ENCODE measurements at regions not wholly inside any gene's neighbourhood (a gene's known extent, or its start where the extent isn't known, plus 50 kb on each side); places are given as distances from the start of the nearest gene placed in this dataset.
"Not testable (repeated sequence)": the region's sequence is repeated elsewhere in the genome, so short reads cannot be mapped to it uniquely, and the experiment has no call there.

GRCh38 chr20:19048995-19049501, 163.4 kb upstream of the SLC24A3 start:
- ATAC-seq (replicated peaks), result no peak
- Mint-ChIP-seq H3K4me1 (no peaks in the 10 kb centered on the region), H3K27me3 (peaks cover 7% of the 10 kb centered on the region), H3K36me3 (ENCODE audit: low read depth) (no peaks in the 10 kb centered on the region), H3K4me3 (no peak overlapping the region), H3K27ac (no peak overlapping the region), H3K9me3 (no peaks in the 10 kb centered on the region)

- H3K36me3 Mint-ChIP-seq (ENCODE audit: low read depth), result no peaks in the 10 kb centered on the region
- no peaks in the 10 kb centered on the region for H3K9me3 Mint-ChIP-seq
- H3K27ac Mint-ChIP-seq, result no peak overlapping the region
- H3K4me3 Mint-ChIP-seq, result no peak overlapping the region
- H3K27me3 Mint-ChIP-seq, result peaks cover 7% of the 10 kb centered on the region
- ATAC-seq (replicated peaks), result no peak
- H3K4me1 Mint-ChIP-seq, result no peaks in the 10 kb centered on the region
These were observed 162.9 kb upstream of the SLC24A3 start for GRCh38 chr20:19049514-19049913.

DNA sequence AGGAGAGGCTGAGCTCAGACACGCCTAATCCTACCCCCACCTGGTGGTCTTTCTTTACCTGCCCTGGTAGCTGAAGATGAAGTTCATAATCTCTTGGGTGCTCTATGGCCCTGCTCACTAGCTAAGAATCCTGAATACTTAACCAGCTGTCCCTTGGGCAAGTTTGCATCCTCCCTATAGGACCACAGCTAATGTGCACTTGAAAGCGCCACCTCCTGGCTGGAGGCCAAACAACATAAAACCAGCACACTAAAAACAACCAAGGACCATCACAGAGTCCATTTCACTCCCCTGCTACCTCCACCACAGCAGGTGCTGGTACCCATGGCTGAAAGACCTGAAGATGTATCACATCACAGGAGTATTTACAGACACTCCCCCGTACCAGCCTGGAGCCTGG, 155.5 kb upstream of the SLC24A3 start:
- Mint-ChIP-seq H3K27me3 (peaks cover 6% of the 10 kb centered on the region), H3K36me3 (ENCODE audit: low read depth) (no peaks in the 10 kb centered on the region), H3K4me1 (no peaks in the 10 kb centered on the region), H3K4me3 (no peak overlapping the region), H3K27ac (no peak overlapping the region), H3K9me3 (peaks cover 3% of the 10 kb centered on the region)
- ATAC-seq (replicated peaks), result no peak

GRCh38 chr20:19064788-19065187, 147.7 kb upstream of the SLC24A3 start:
- H3K9me3 Mint-ChIP-seq; H3K27me3 Mint-ChIP-seq; H3K36me3 Mint-ChIP-seq (ENCODE audit: low read depth); H3K4me1 Mint-ChIP-seq; H3K4me3 Mint-ChIP-seq; H3K27ac Mint-ChIP-seq; ATAC-seq (replicated peaks): not testable (repeated sequence)

- no peak for ATAC-seq (replicated peaks)
- no peaks in the 10 kb centered on the region for H3K36me3 Mint-ChIP-seq (ENCODE audit: low read depth)
- no peaks in the 10 kb centered on the region for H3K4me1 Mint-ChIP-seq
- peaks cover 5% of the 10 kb centered on the region for H3K9me3 Mint-ChIP-seq
- H3K4me3 Mint-ChIP-seq, result no peak overlapping the region
- H3K27me3 Mint-ChIP-seq, result peaks cover 4% of the 10 kb centered on the region
- no peak overlapping the region for H3K27ac Mint-ChIP-seq
These were observed 144.5 kb upstream of the SLC24A3 start for GRCh38 chr20:19067986-19068385.

DNA sequence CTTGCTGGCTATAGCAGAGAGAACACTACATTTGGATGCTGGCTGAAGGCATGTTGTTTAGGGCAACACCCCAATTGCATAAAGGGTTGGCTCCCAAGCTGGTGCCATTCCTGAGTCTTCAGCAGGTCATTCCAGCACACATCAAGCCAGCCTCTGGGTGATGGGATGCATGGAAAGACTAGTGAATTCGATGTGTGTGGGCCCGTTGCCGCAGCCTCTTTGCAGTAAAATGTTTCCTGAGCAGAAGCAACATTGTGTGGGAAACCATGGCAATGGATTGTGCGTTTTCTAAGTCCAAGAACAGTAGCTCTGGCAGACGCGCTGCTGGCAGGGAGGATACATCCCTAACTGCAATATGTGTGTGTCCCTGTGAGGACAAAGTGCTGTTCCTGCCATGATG, 142.4 kb upstream of the SLC24A3 start:
- H3K36me3 Mint-ChIP-seq (ENCODE audit: low read depth), result no peaks in the 10 kb centered on the region
- H3K9me3 Mint-ChIP-seq, result peaks cover 5% of the 10 kb centered on the region
- peaks cover 4% of the 10 kb centered on the region for H3K27me3 Mint-ChIP-seq
- H3K27ac Mint-ChIP-seq, result no peak overlapping the region
- no peak for ATAC-seq (replicated peaks)
- no peak overlapping the region for H3K4me3 Mint-ChIP-seq
- no peaks in the 10 kb centered on the region for H3K4me1 Mint-ChIP-seq

GRCh38 chr20:19070681-19071445, 141.6 kb upstream of the SLC24A3 start:
- Mint-ChIP-seq H3K36me3 (ENCODE audit: low read depth) (no peaks in the 10 kb centered on the region), H3K27me3 (peaks cover 4% of the 10 kb centered on the region), H3K9me3 (peaks cover 5% of the 10 kb centered on the region), H3K4me1 (no peaks in the 10 kb centered on the region), H3K4me3 (no peak overlapping the region), H3K27ac (no peak overlapping the region)
- no peak for ATAC-seq (replicated peaks)

GRCh38 chr20:19071446-19071725, 141.1 kb upstream of the SLC24A3 start:
- Mint-ChIP-seq H3K27ac (no peak overlapping the region), H3K4me3 (no peak overlapping the region), H3K27me3 (peaks cover 4% of the 10 kb centered on the region), H3K9me3 (peaks cover 5% of the 10 kb centered on the region), H3K4me1 (no peaks in the 10 kb centered on the region), H3K36me3 (ENCODE audit: low read depth) (no peaks in the 10 kb centered on the region)
- no peak for ATAC-seq (replicated peaks)

DNA sequence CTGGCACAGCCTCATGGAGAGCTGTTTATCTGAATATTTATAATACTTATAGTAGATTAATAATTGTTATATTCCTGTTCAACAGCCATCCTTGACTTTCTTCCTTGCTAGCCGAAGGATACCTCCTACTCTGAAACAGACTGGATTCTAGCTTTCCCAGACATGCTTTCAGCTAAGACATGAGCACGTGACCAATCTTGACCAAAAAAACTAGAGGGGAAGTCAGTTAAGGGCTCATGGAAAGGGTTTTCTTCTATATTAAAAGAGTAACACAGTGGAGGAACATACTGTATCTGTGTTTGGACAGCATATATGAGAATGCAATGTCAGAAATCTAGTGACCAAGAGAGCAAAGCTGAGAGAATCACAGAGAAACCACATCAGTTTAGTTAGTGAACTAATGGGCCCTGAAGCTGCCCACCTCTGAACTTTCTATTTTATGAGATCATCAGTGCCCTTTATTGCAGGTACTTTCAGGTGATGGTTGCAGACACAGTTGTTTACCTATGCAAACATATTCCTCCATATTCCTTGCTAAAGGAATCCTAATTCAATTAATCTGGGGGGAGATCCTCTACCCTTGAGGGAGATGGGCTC, 140.4 kb upstream of the SLC24A3 start:
- Mint-ChIP-seq H3K4me3 (no peak overlapping the region), H3K4me1 (no peaks in the 10 kb centered on the region), H3K27ac (no peak overlapping the region), H3K9me3 (peaks cover 5% of the 10 kb centered on the region), H3K36me3 (ENCODE audit: low read depth) (no peaks in the 10 kb centered on the region), H3K27me3 (peaks cover 4% of the 10 kb centered on the region)
- ATAC-seq (replicated peaks), result no peak

- Mint-ChIP-seq H3K9me3 (peaks cover 5% of the 10 kb centered on the region), H3K4me3 (no peak overlapping the region)
These were observed 139.5 kb upstream of the SLC24A3 start for GRCh38 chr20:19072988-19073387.

GRCh38 chr20:19073584-19074218, 138.7 kb upstream of the SLC24A3 start:
- no peaks in the 10 kb centered on the region for H3K36me3 Mint-ChIP-seq (ENCODE audit: low read depth)
- H3K4me3 Mint-ChIP-seq, result no peak overlapping the region
- no peak for ATAC-seq (replicated peaks)
- H3K27ac Mint-ChIP-seq, result no peak overlapping the region
- H3K4me1 Mint-ChIP-seq, result no peaks in the 10 kb centered on the region
- peaks cover 2% of the 10 kb centered on the region for H3K9me3 Mint-ChIP-seq
- peaks cover 4% of the 10 kb centered on the region for H3K27me3 Mint-ChIP-seq

More at GRCh38 chr20:19072988-19073387, 139.5 kb upstream of the SLC24A3 start:
- no peak for ATAC-seq (replicated peaks)
- no peaks in the 10 kb centered on the region for H3K36me3 Mint-ChIP-seq (ENCODE audit: low read depth)
- H3K4me1 Mint-ChIP-seq, result no peaks in the 10 kb centered on the region
- H3K27me3 Mint-ChIP-seq, result peaks cover 6% of the 10 kb centered on the region
- no peak overlapping the region for H3K27ac Mint-ChIP-seq

- Mint-ChIP-seq H3K27ac (no peak overlapping the region), H3K4me3 (no peak overlapping the region), H3K4me1 (no peaks in the 10 kb centered on the region), H3K36me3 (ENCODE audit: low read depth) (no peaks in the 10 kb centered on the region), H3K27me3 (peaks cover 3% of the 10 kb centered on the region), H3K9me3 (no peaks in the 10 kb centered on the region)
- no peak for ATAC-seq (replicated peaks)
These were observed 138.1 kb upstream of the SLC24A3 start for GRCh38 chr20:19074356-19074755.

DNA sequence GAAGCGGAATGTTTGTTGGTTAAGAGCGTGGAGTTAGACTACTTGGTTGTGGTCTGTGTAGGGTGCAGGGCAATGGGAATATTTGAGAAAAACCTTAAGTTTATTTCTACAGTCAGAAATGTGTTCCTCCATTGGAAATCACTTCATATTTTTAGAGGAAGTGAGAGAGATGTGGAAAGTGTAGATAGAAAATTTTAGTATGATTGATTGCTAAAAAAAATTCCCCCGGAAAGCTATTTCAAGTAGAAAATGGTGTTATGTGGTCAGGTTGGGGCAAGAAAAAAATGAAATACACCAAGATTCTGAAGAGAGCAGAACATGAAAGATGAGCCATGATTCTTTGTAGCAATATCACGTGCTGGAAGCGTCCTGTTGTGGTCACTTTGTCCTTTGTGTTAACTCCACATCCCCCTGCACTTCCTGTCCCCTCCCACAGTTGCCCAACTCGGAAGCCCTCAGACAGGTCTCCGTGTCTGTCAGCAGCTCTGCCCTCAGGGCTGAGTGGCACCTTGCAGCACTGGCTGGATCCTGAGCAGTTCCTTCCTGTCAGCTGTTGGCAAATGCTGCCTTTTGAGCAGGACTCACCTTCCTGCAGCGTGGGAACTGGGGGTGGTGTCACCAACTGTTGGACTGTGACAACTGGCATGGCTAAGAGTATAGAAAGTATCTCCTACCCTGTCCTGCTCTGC, 137.5 kb upstream of the SLC24A3 start:
- Mint-ChIP-seq H3K4me1 (no peaks in the 10 kb centered on the region), H3K4me3 (no peak overlapping the region), H3K36me3 (ENCODE audit: low read depth) (no peaks in the 10 kb centered on the region), H3K27me3 (peaks cover 3% of the 10 kb centered on the region), H3K27ac (no peak overlapping the region), H3K9me3 (no peaks in the 10 kb centered on the region)
- no peak for ATAC-seq (replicated peaks)

DNA sequence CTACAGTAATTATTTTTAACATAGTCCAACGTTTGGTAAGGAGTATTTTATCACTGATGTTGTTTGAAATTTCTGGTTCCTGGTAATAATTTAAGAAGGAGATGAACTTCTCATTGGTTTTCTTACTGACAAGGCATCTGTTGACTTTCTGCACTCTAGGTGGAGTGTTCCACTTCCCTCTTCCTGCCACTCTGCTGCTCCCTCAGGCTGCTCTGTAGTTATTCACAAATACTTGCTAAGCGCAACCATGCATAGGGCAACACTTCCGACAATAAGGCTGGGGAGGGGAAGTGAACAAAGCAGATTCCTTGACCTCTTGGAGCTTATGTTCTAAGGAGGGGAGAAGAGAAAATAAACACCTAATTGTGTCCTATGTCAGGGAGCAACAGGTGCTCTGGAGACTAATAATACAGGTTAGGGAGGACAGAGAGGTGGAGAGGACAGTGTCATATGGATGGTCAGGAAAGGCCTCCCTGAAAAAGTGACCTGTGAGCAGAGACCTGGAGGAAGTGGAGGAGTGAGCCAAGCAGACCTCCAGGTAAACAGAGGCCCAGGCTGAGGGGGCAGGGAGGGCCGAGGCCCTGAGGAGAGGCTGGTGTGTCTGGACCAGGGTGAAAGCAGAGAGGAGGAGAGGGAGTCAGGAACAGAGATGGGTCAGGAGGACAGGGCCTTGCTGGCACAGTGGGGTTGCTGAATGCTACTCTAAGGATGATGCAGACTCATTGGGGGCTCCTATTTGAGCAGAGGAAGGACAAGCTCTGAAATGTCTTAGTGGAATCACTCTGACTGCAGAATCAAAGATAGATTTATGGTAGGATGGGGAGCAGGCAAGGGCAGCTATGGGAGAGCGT, 134.8 kb upstream of the SLC24A3 start:
- no peaks in the 10 kb centered on the region for H3K9me3 Mint-ChIP-seq
- no peaks in the 10 kb centered on the region for H3K36me3 Mint-ChIP-seq (ENCODE audit: low read depth)
- peaks cover 7% of the 10 kb centered on the region for H3K27me3 Mint-ChIP-seq
- H3K4me3 Mint-ChIP-seq, result no peak overlapping the region
- no peak for ATAC-seq (replicated peaks)
- H3K27ac Mint-ChIP-seq, result no peak overlapping the region
- no peaks in the 10 kb centered on the region for H3K4me1 Mint-ChIP-seq

Data from activated T-helper 17 cell treated with anti-CD3 and anti-CD28 coated beads, Interleukin-2, amount 50 U/mL, for 72 hours (primary cell).